OCI-LY7 (cell line): ENCODE measurements at regions not wholly inside any gene's neighbourhood (a gene's known extent, or its start where the extent isn't known, plus 50 kb on each side); places are given as distances from the start of the nearest gene placed in this dataset.

Experiments
- EZH2phosphoT487 ChIP-seq: fragments of 200-600 bp; sonication (generic); IDR thresholded peaks from 2 replicates; pipeline ENCODE4 v1.6.1; 2018; ENCODE audit warnings: low read depth, borderline replicate concordance, mild to moderate bottlenecking, mixed run types, antibody characterized with exemption, low read length, moderate library complexity, mixed read lengths
- TF ChIP-seq, protein P1 (sequence below): fragments of 200-600 bp; sonication (generic); conservative IDR thresholded peaks from 2 replicates; pipeline ENCODE4 v1.5.1; 2014; ENCODE audit warnings: mild to moderate bottlenecking, antibody characterized with exemption, low read length, moderate library complexity, mixed read lengths

GRCh38 chr4:23567338-23567737 lies 322.5 kb downstream of the PPARGC1A start:
- TF ChIP-seq, protein P1, sequence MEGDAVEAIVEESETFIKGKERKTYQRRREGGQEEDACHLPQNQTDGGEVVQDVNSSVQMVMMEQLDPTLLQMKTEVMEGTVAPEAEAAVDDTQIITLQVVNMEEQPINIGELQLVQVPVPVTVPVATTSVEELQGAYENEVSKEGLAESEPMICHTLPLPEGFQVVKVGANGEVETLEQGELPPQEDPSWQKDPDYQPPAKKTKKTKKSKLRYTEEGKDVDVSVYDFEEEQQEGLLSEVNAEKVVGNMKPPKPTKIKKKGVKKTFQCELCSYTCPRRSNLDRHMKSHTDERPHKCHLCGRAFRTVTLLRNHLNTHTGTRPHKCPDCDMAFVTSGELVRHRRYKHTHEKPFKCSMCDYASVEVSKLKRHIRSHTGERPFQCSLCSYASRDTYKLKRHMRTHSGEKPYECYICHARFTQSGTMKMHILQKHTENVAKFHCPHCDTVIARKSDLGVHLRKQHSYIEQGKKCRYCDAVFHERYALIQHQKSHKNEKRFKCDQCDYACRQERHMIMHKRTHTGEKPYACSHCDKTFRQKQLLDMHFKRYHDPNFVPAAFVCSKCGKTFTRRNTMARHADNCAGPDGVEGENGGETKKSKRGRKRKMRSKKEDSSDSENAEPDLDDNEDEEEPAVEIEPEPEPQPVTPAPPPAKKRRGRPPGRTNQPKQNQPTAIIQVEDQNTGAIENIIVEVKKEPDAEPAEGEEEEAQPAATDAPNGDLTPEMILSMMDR, result no peak
- TF ChIP-seq EZH2phosphoT487, result no peak
